ENCODE measurements at regions not wholly inside any gene's neighbourhood (a gene's known extent, or its start where the extent isn't known, plus 50 kb on each side); places are given as distances from the start of the nearest gene placed in this dataset.
"Not testable (repeated sequence)": the region's sequence is repeated elsewhere in the genome, so short reads cannot be mapped to it uniquely, and the experiment has no call there.

- not testable (repeated sequence) for TF ChIP-seq CTCF (conservative IDR thresholded peaks at IDR 0.05; ENCODE audit: low read depth, low read length); EZH2 (IDR thresholded peaks at IDR 0.05; ENCODE audit: low read length, unreplicated experiment); EZH2phosphoT487 (IDR thresholded peaks at IDR 0.05; ENCODE audit: borderline replicate concordance, low read length)
These were observed 180.4 kb upstream of the ZNF184 start for GRCh38 chr6:27653143-27653825.

Data from PC-3 (cell line).